Neuronal stem cell (in vitro differentiated cells): ENCODE measurements at regions not wholly inside any gene's neighbourhood (a gene's known extent, or its start where the extent isn't known, plus 50 kb on each side); places are given as distances from the start of the nearest gene placed in this dataset.
A peak's percentile ranks its signal among the peaks of the same experiment; 100 is the strongest.

Experiments
- DNase-seq: peaks from one replicate; pipeline ENCODE4 v3.0.0-alpha.2; 2013; ENCODE audit warnings: low spot score
- H2AFZ ChIP-seq: one replicate; pipeline ENCODE4 v1.6.1; 2013; ENCODE audit warnings: mild to moderate bottlenecking, low read length, inconsistent platforms
- H2AK5ac ChIP-seq: 2 replicates; pipeline ENCODE4 v1.6.1; 2013; ENCODE audit warnings: low read depth, mild to moderate bottlenecking, inconsistent platforms, low read length, moderate library complexity, mixed read lengths
- H2BK120ac ChIP-seq: 2 replicates; pipeline ENCODE4 v1.6.1; 2013; ENCODE audit warnings: low read depth, mild to moderate bottlenecking, inconsistent platforms, low read length, moderate library complexity, mixed read lengths
- H2BK12ac ChIP-seq: one replicate; pipeline ENCODE4 v1.6.1; 2013; ENCODE audit warnings: low read length, inconsistent platforms
- H2BK15ac ChIP-seq: 2 replicates; pipeline ENCODE4 v1.6.1; 2013; ENCODE audit warnings: mild to moderate bottlenecking, low read length, inconsistent platforms, mixed read lengths
- H2BK5ac ChIP-seq: one replicate; pipeline ENCODE4 v1.6.1; 2013; ENCODE audit warnings: inconsistent platforms, mild to moderate bottlenecking, low read length, moderate library complexity
- H3K14ac ChIP-seq: one replicate; pipeline ENCODE4 v1.6.1; 2013; ENCODE audit warnings: low read length, inconsistent platforms
- H3K18ac ChIP-seq: 2 replicates; pipeline ENCODE4 v1.6.1; 2013; ENCODE audit warnings: low read length, inconsistent platforms
- H3K23ac ChIP-seq: 2 replicates; pipeline ENCODE4 v1.6.1; 2013; ENCODE audit warnings: low read depth, mild to moderate bottlenecking, mixed read lengths, low read length, inconsistent platforms; ENCODE audit not compliant: poor library complexity
- H3K27ac ChIP-seq: replicated peaks from 3 replicates; pipeline ENCODE4 v1.5.1; 2013; ENCODE audit warnings: low read length, inconsistent platforms
- H3K27me3 ChIP-seq, 3 experiments: 2 replicates each; pipeline ENCODE4 v1.6.1; 2013; ENCODE audit warnings: low read length in 3 of 3, mild to moderate bottlenecking in 2 of 3, inconsistent platforms in 1 of 3, low read depth in 1 of 3, mixed read lengths in 1 of 3, moderate library complexity in 1 of 3; ENCODE audit not compliant: control insufficient read depth in 3 of 3, insufficient read depth in 3 of 3
- H3K36me3 ChIP-seq, 2 donors: replicated peaks in 1 of 2; 2 replicates each; pipeline ENCODE4 v1.6.1; 2013; ENCODE audit warnings: low read length in 2 of 2; ENCODE audit not compliant: control insufficient read depth in 2 of 2, insufficient read depth in 2 of 2
- H3K4ac ChIP-seq: 2 replicates; pipeline ENCODE4 v1.6.1; 2013; ENCODE audit warnings: inconsistent platforms, mild to moderate bottlenecking, low read length, moderate library complexity
- H3K4me1 ChIP-seq, 2 donors: 1 replicate in 1 of 2; 2 replicates in 1 of 2; pipeline ENCODE4 v1.6.1; 2013; ENCODE audit warnings: low read length in 2 of 2, low read depth in 1 of 2; ENCODE audit not compliant: control insufficient read depth in 2 of 2, insufficient read depth in 1 of 2
- H3K4me2 ChIP-seq: one replicate; pipeline ENCODE4 v1.6.1; 2013; ENCODE audit warnings: mild to moderate bottlenecking, low read length, inconsistent platforms; ENCODE audit not compliant: insufficient read depth, poor library complexity, severe bottlenecking
- H3K4me3 ChIP-seq, 2 donors: 2 replicates each; pipeline ENCODE4 v1.5.1; 2013; ENCODE audit warnings: low read length in 2 of 2, mild to moderate bottlenecking in 2 of 2, inconsistent platforms in 1 of 2, moderate library complexity in 1 of 2
- H3K79me1 ChIP-seq: one replicate; pipeline ENCODE4 v1.6.1; 2013; ENCODE audit warnings: low read depth, mild to moderate bottlenecking, inconsistent platforms, low read length, moderate library complexity
- H3K9ac ChIP-seq: one replicate; pipeline ENCODE4 v1.6.1; 2013; ENCODE audit warnings: mild to moderate bottlenecking, low read depth, low read length, inconsistent platforms; ENCODE audit not compliant: poor library complexity
- H3K9me3 ChIP-seq, 2 donors: replicated peaks in 1 of 2; 2 replicates each; pipeline versions ENCODE3 to v1.6.1; 2013; ENCODE audit warnings: low read length in 2 of 2, mild to moderate bottlenecking in 2 of 2, inconsistent platforms in 1 of 2, low read depth in 1 of 2, mixed read lengths in 1 of 2, moderate library complexity in 1 of 2; ENCODE audit not compliant: control insufficient read depth in 2 of 2, insufficient read depth in 1 of 2
- H4K8ac ChIP-seq: one replicate; pipeline ENCODE4 v1.6.1; 2013; ENCODE audit warnings: low read depth, mild to moderate bottlenecking, inconsistent platforms, low read length, moderate library complexity
- H4K91ac ChIP-seq: one replicate; pipeline ENCODE4 v1.6.1; 2013; ENCODE audit warnings: low read length, low read depth, mild to moderate bottlenecking, inconsistent platforms; ENCODE audit not compliant: poor library complexity
- WGBS, 2 donors: extraction: QIAGEN DNeasy Blood & Tissue Kit; methylation state at CpG; one replicate each; pipeline ENCODE4 v1.1.7; 2013; ENCODE audit warnings: missing lambda C conversion rate in 2 of 2, mixed read lengths in 1 of 2; ENCODE audit not compliant: insufficient read length in 2 of 2, insufficient replicate concordance in 1 of 2; ENCODE audit errors: extremely low coverage in 2 of 2; 5-methylcytosine and 5-hydroxymethylcytosine counted together

DNA sequence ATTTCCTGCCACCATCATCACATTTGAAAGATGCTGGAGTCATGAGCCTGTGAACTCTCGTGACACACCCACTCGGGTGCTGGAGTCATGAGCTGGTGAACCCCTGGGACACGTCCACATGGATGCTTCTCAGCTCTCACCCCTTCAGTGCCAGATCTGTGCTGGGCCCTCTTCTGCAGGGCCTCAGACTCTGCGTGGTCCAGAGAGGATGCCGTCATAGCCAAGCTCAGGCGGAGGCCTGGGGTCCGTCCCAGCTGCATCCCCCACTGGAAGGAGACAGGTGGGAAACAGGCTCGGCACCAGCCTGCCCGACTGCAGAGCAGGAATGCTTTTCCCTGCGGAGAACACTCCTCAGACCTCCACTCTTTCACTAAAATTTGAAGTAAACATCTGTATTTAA, 156.5 kb upstream of the PPP2R2D start:
- Histone ChIP-seq H2BK15ac (peak overlapping the region; percentile 29), H3K9ac (no peak overlapping the region), H2AFZ (no peak overlapping the region), H2AK5ac (no peak overlapping the region), H2BK12ac (peak overlapping the region; percentile 3), H3K4ac (no peak overlapping the region), H2BK5ac (no peak overlapping the region), H3K27ac (no peak overlapping the region), H3K18ac (peak overlapping the region; percentile 20), H3K79me1 (no peaks in the 10 kb centered on the region), H3K4me2 (no peak overlapping the region), H3K4me1 (peaks cover 27 to 32% of the 10 kb centered on the region in 2 donors), H3K27me3 (peaks cover 0 to 3% (median 0%) of the 10 kb centered on the region in 3 experiments), H3K14ac (no peak overlapping the region), H3K9me3 (peaks cover 0 to 8% of the 10 kb centered on the region in 2 donors), H3K4me3 (no peak overlapping the region), H4K91ac (no peak overlapping the region), H3K23ac (no peak overlapping the region), H3K36me3 (no peaks in the 10 kb centered on the region), H2BK120ac (no peak overlapping the region), H4K8ac (no peak overlapping the region)
- WGBS, 2 donors, result no CpG with 5 or more reads among the region's 10 CpGs
- no peak for DNase-seq

DNA sequence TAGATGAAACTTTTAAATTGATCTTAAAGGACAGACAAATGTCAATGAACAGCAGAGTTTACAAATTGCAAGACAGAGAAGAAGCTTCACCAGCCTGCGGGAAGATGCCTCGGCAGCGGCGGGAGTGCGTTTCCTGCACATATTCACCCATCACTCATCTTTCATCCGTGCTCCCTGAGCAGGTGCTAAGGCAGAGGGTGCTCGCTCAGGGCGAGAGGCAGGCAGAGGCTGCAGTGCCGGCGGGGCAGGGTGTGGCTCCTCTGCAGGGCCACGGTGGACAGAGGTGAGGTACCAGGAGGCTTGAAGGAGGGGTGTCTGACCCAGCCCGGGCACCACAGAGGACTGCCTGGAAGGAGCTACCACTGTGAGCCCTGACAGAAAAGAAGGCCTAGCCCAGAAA, 155.2 kb upstream of the PPP2R2D start:
- Histone ChIP-seq H2BK12ac (peak overlapping the region; percentile 94), H3K4me2 (no peak overlapping the region), H3K4me1 (peaks cover 33 to 37% of the 10 kb centered on the region in 2 donors), H3K36me3 (no peaks in the 10 kb centered on the region), H3K14ac (peak overlapping the region; percentile 73), H3K79me1 (no peaks in the 10 kb centered on the region), H2BK5ac (no peak overlapping the region), H2AK5ac (peak overlapping the region; percentile 70), H2BK15ac (peak overlapping the region; percentile 92), H3K27ac (no peak overlapping the region), H3K9me3 (peaks cover 0 to 2% of the 10 kb centered on the region in 2 donors), H4K91ac (no peak overlapping the region), H2AFZ (no peak overlapping the region), H3K27me3 (peaks cover 0 to 9% (median 3%) of the 10 kb centered on the region in 3 experiments), H3K4ac (peak overlapping the region; percentile 37), H3K4me3 (no peak overlapping the region), H2BK120ac (no peak overlapping the region), H4K8ac (peak overlapping the region; percentile 88), H3K23ac (peak overlapping the region; percentile 50), H3K18ac (peak overlapping the region; percentile 74), H3K9ac (no peak overlapping the region)
- DNase-seq, result no peak
- no CpG with 5 or more reads among the region's 12 CpGs for WGBS, 2 donors

DNA sequence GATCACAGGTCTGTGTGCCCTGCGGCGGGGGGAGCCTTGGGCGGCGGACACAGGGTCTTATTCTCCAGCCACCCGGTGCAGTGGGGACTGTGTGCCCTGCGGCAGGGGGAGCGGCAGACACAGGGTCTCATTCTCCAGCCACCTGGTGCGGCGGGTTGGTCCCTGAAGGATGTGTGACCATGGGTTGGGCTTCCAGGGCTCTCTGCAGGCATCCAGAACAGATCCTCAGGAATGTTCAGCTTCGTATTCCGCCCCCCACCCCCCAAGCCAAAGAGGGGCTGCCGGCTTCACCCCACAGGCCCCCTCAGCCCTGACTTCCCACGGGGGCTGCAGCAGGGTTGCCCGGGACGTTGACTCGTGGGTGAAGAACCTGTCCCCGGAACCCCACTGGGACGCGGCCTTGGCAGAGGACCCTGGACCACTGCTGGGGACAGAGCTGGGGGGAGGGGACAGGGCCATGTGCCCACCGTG, 154.5 kb upstream of the PPP2R2D start:
- Histone ChIP-seq H4K8ac (no peak overlapping the region), H3K9me3 (peaks cover 0 to 2% of the 10 kb centered on the region in 2 donors), H2BK5ac (no peak overlapping the region), H2BK15ac (peak overlapping the region; percentile 92), H3K27ac (no peak overlapping the region), H2BK120ac (no peak overlapping the region), H3K4me2 (no peak overlapping the region), H3K4ac (no peak overlapping the region), H3K79me1 (no peaks in the 10 kb centered on the region), H3K9ac (peak overlapping the region; percentile 54), H4K91ac (no peak overlapping the region), H3K27me3 (peaks cover 0 to 9% (median 3%) of the 10 kb centered on the region in 3 experiments), H3K23ac (peak overlapping the region; percentile 50), H2BK12ac (peak overlapping the region; percentile 60), H3K4me3 (no peak overlapping the region), H3K18ac (peak overlapping the region; percentile 77), H3K14ac (peak overlapping the region; percentile 51), H3K36me3 (no peaks in the 10 kb centered on the region), H2AFZ (no peak overlapping the region), H3K4me1 (peaks cover 39 to 43% of the 10 kb centered on the region in 2 donors), H2AK5ac (peak overlapping the region; percentile 70)
- WGBS, 2 donors, result no CpG with 5 or more reads among the region's 20 CpGs
- DNase-seq, result no peak

DNA sequence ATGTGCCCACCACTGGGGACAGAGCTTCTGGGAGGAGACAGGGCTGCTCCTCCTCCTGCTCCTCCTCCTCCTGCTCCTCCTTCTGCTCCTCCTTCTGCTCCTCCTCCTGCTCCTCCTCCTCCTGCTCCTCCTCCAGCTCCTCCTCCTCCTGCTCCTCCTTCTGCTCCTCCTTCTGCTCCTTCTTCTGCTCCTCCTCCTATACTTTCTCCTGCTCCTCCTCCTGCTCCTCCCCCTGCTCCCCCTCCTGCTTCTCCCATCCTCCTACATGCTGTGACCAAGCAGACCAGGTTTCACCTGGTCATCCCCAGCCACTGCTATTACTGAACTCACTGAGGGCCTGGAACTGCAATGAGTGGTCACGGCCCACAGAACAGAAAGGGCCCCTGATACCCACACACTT, 154.0 kb upstream of the PPP2R2D start:
- Histone ChIP-seq H2BK120ac (no peak overlapping the region), H3K4me2 (no peak overlapping the region), H3K4me3 (no peak overlapping the region), H3K27ac (no peak overlapping the region), H2BK5ac (no peak overlapping the region), H3K9me3 (peaks cover 0 to 2% of the 10 kb centered on the region in 2 donors), H4K8ac (no peak overlapping the region), H3K27me3 (peaks cover 0 to 9% (median 3%) of the 10 kb centered on the region in 3 experiments), H4K91ac (no peak overlapping the region), H3K23ac (no peak overlapping the region), H3K18ac (peak overlapping the region; percentile 40), H2AFZ (no peak overlapping the region), H2BK15ac (no peak overlapping the region), H2AK5ac (peak overlapping the region; percentile 70), H3K4me1 (peaks cover 44 to 47% of the 10 kb centered on the region in 2 donors), H3K36me3 (no peaks in the 10 kb centered on the region), H3K9ac (no peak overlapping the region), H3K4ac (no peak overlapping the region), H2BK12ac (no peak overlapping the region), H3K14ac (peak overlapping the region; percentile 51), H3K79me1 (no peaks in the 10 kb centered on the region)
- no CpG with 5 or more reads among the region's 1 CpG for WGBS, 2 donors
- DNase-seq, result no peak
